ENCODE measurements at regions not wholly inside any gene's neighbourhood (a gene's known extent, or its start where the extent isn't known, plus 50 kb on each side); places are given as distances from the start of the nearest gene placed in this dataset.
A peak's percentile ranks its signal among the peaks of the same experiment; 100 is the strongest.

- 81 to 88% methylated on average over 3 of the region's 3 CpGs for WGBS, 2 experiments (ENCODE audit: insufficient coverage in 2 of 2)
- Histone ChIP-seq H3K4me3 (ENCODE audit: extremely low read depth, insufficient read depth, low read length, poor library complexity, severe bottlenecking) (no peak overlapping the region), H3K9me3 (ENCODE audit: control insufficient read depth, low read length) (no peaks in the 10 kb centered on the region), H3K4me1 (ENCODE audit: control insufficient read depth, insufficient read depth, low read length, poor library complexity, severe bottlenecking) (no peaks in the 10 kb centered on the region), H3K36me3 (ENCODE audit: control insufficient read depth, insufficient read depth, low read length) (no peaks in the 10 kb centered on the region), H3K27ac (ENCODE audit: low read depth, low read length, severe bottlenecking) (no peak overlapping the region)
Observed at GRCh38 chr15:37516621-37517020, 416.3 kb upstream of the MEIS2 start.

GRCh38 chr15:37517191-37517895 lies 417.0 kb upstream of the MEIS2 start:
- no peaks in the 10 kb centered on the region for H3K4me1 ChIP-seq (ENCODE audit: control insufficient read depth, insufficient read depth, low read length, poor library complexity, severe bottlenecking)
- no peak overlapping the region for H3K27ac ChIP-seq (ENCODE audit: low read depth, low read length, severe bottlenecking)
- no peaks in the 10 kb centered on the region for H3K9me3 ChIP-seq (ENCODE audit: control insufficient read depth, low read length)
- WGBS, 2 experiments (ENCODE audit: insufficient coverage in 2 of 2): 100% methylated on average over 1 to 2 of the region's 6 CpGs
- H3K36me3 ChIP-seq (ENCODE audit: control insufficient read depth, insufficient read depth, low read length): no peaks in the 10 kb centered on the region
- no peak overlapping the region for H3K4me3 ChIP-seq (ENCODE audit: extremely low read depth, insufficient read depth, low read length, poor library complexity, severe bottlenecking)

GRCh38 chr15:37518436-37518835 lies 416.0 kb upstream of the TMCO5A start:
- WGBS, 2 experiments (ENCODE audit: insufficient coverage in 2 of 2): no CpG with 5 or more reads among the region's 1 CpG
- no peak overlapping the region for H3K4me3 ChIP-seq (ENCODE audit: extremely low read depth, insufficient read depth, low read length, poor library complexity, severe bottlenecking)

GRCh38 chr15:37520026-37520425 lies 414.4 kb upstream of the TMCO5A start:
- Histone ChIP-seq H3K4me3 (ENCODE audit: extremely low read depth, insufficient read depth, low read length, poor library complexity, severe bottlenecking) (no peak overlapping the region), H3K9me3 (ENCODE audit: control insufficient read depth, low read length) (no peaks in the 10 kb centered on the region), H3K36me3 (ENCODE audit: control insufficient read depth, insufficient read depth, low read length) (no peaks in the 10 kb centered on the region), H3K4me1 (ENCODE audit: control insufficient read depth, insufficient read depth, low read length, poor library complexity, severe bottlenecking) (no peaks in the 10 kb centered on the region), H3K27ac (ENCODE audit: low read depth, low read length, severe bottlenecking) (no peak overlapping the region)
- 86 to 92% methylated on average over 1 of the region's 2 CpGs for WGBS, 2 experiments (ENCODE audit: insufficient coverage in 2 of 2)

More at GRCh38 chr15:37518436-37518835, 416.0 kb upstream of the TMCO5A start:
- no peak overlapping the region for H3K27ac ChIP-seq (ENCODE audit: low read depth, low read length, severe bottlenecking)
- H3K9me3 ChIP-seq (ENCODE audit: control insufficient read depth, low read length): no peaks in the 10 kb centered on the region
- H3K36me3 ChIP-seq (ENCODE audit: control insufficient read depth, insufficient read depth, low read length): no peaks in the 10 kb centered on the region
- no peaks in the 10 kb centered on the region for H3K4me1 ChIP-seq (ENCODE audit: control insufficient read depth, insufficient read depth, low read length, poor library complexity, severe bottlenecking)

GRCh38 chr15:37520882-37521281 lies 413.6 kb upstream of the TMCO5A start:
- no CpG with 5 or more reads among the region's 1 CpG for WGBS, 2 experiments (ENCODE audit: insufficient coverage in 2 of 2)
- no peak overlapping the region for H3K27ac ChIP-seq (ENCODE audit: low read depth, low read length, severe bottlenecking)

GRCh38 chr15:37524601-37525000 lies 409.8 kb upstream of the TMCO5A start:
- Histone ChIP-seq H3K4me3 (ENCODE audit: extremely low read depth, insufficient read depth, low read length, poor library complexity, severe bottlenecking) (no peak overlapping the region), H3K4me1 (ENCODE audit: control insufficient read depth, insufficient read depth, low read length, poor library complexity, severe bottlenecking) (no peaks in the 10 kb centered on the region), H3K27ac (ENCODE audit: low read depth, low read length, severe bottlenecking) (no peak overlapping the region), H3K36me3 (ENCODE audit: control insufficient read depth, insufficient read depth, low read length) (no peaks in the 10 kb centered on the region), H3K9me3 (ENCODE audit: control insufficient read depth, low read length) (no peaks in the 10 kb centered on the region)

More at GRCh38 chr15:37520882-37521281, 413.6 kb upstream of the TMCO5A start:
- Histone ChIP-seq H3K4me3 (ENCODE audit: extremely low read depth, insufficient read depth, low read length, poor library complexity, severe bottlenecking) (no peak overlapping the region), H3K36me3 (ENCODE audit: control insufficient read depth, insufficient read depth, low read length) (no peaks in the 10 kb centered on the region), H3K4me1 (ENCODE audit: control insufficient read depth, insufficient read depth, low read length, poor library complexity, severe bottlenecking) (no peaks in the 10 kb centered on the region), H3K9me3 (ENCODE audit: control insufficient read depth, low read length) (no peaks in the 10 kb centered on the region)

- Histone ChIP-seq H3K4me3 (ENCODE audit: extremely low read depth, insufficient read depth, low read length, poor library complexity, severe bottlenecking) (no peak overlapping the region), H3K9me3 (ENCODE audit: control insufficient read depth, low read length) (no peaks in the 10 kb centered on the region), H3K36me3 (ENCODE audit: control insufficient read depth, insufficient read depth, low read length) (no peaks in the 10 kb centered on the region), H3K4me1 (ENCODE audit: control insufficient read depth, insufficient read depth, low read length, poor library complexity, severe bottlenecking) (no peaks in the 10 kb centered on the region), H3K27ac (ENCODE audit: low read depth, low read length, severe bottlenecking) (no peak overlapping the region)
- no CpG with 5 or more reads among the region's 2 CpGs for WGBS, 2 experiments (ENCODE audit: insufficient coverage in 2 of 2)
Observed at GRCh38 chr15:37528432-37528831, 406.0 kb upstream of the TMCO5A start.

GRCh38 chr15:37536967-37537605 lies 397.4 kb upstream of the TMCO5A start:
- Histone ChIP-seq H3K36me3 (ENCODE audit: control insufficient read depth, insufficient read depth, low read length) (no peaks in the 10 kb centered on the region), H3K27ac (ENCODE audit: low read depth, low read length, severe bottlenecking) (peak overlapping the region; percentile 36), H3K9me3 (ENCODE audit: control insufficient read depth, low read length) (no peaks in the 10 kb centered on the region), H3K4me3 (ENCODE audit: extremely low read depth, insufficient read depth, low read length, poor library complexity, severe bottlenecking) (no peak overlapping the region), H3K4me1 (ENCODE audit: control insufficient read depth, insufficient read depth, low read length, poor library complexity, severe bottlenecking) (peaks cover 7% of the 10 kb centered on the region)
- WGBS, 2 experiments (ENCODE audit: insufficient coverage in 2 of 2): 72 to 85% methylated on average over 2 of the region's 2 CpGs

- H3K4me1 ChIP-seq (ENCODE audit: control insufficient read depth, insufficient read depth, low read length, poor library complexity, severe bottlenecking): peaks cover 7% of the 10 kb centered on the region
- H3K27ac ChIP-seq (ENCODE audit: low read depth, low read length, severe bottlenecking): no peak overlapping the region
- no peak overlapping the region for H3K4me3 ChIP-seq (ENCODE audit: extremely low read depth, insufficient read depth, low read length, poor library complexity, severe bottlenecking)
- H3K9me3 ChIP-seq (ENCODE audit: control insufficient read depth, low read length): no peaks in the 10 kb centered on the region
- WGBS, 2 experiments (ENCODE audit: insufficient coverage in 2 of 2): no CpG with 5 or more reads among the region's 1 CpG
- H3K36me3 ChIP-seq (ENCODE audit: control insufficient read depth, insufficient read depth, low read length): no peaks in the 10 kb centered on the region
Observed at GRCh38 chr15:37537802-37538201, 396.6 kb upstream of the TMCO5A start.

- no peaks in the 10 kb centered on the region for H3K4me1 ChIP-seq (ENCODE audit: control insufficient read depth, insufficient read depth, low read length, poor library complexity, severe bottlenecking)
- WGBS, 2 experiments (ENCODE audit: insufficient coverage in 2 of 2): no CpG with 5 or more reads among the region's 1 CpG
Observed at GRCh38 chr15:37548116-37548515, 386.3 kb upstream of the TMCO5A start.

GRCh38 chr15:37550360-37551024 lies 383.9 kb upstream of the TMCO5A start:
- Histone ChIP-seq H3K4me3 (ENCODE audit: extremely low read depth, insufficient read depth, low read length, poor library complexity, severe bottlenecking) (no peak overlapping the region), H3K36me3 (ENCODE audit: control insufficient read depth, insufficient read depth, low read length) (no peaks in the 10 kb centered on the region), H3K9me3 (ENCODE audit: control insufficient read depth, low read length) (no peaks in the 10 kb centered on the region), H3K4me1 (ENCODE audit: control insufficient read depth, insufficient read depth, low read length, poor library complexity, severe bottlenecking) (no peaks in the 10 kb centered on the region), H3K27ac (ENCODE audit: low read depth, low read length, severe bottlenecking) (no peak overlapping the region)
- 89 to 94% methylated on average over 9 to 15 of the region's 17 CpGs for WGBS, 2 experiments (ENCODE audit: insufficient coverage in 2 of 2)

More at GRCh38 chr15:37548116-37548515, 386.3 kb upstream of the TMCO5A start:
- H3K36me3 ChIP-seq (ENCODE audit: control insufficient read depth, insufficient read depth, low read length): no peaks in the 10 kb centered on the region
- H3K4me3 ChIP-seq (ENCODE audit: extremely low read depth, insufficient read depth, low read length, poor library complexity, severe bottlenecking): no peak overlapping the region
- H3K9me3 ChIP-seq (ENCODE audit: control insufficient read depth, low read length): no peaks in the 10 kb centered on the region
- H3K27ac ChIP-seq (ENCODE audit: low read depth, low read length, severe bottlenecking): no peak overlapping the region

Data from mesodermal cell (in vitro differentiated cells).